AG09319 (cell line): ENCODE measurements at regions not wholly inside any gene's neighbourhood (a gene's known extent, or its start where the extent isn't known, plus 50 kb on each side); places are given as distances from the start of the nearest gene placed in this dataset.

ENCODE experiments used
- DNase-seq: peaks from one replicate; pipeline ENCODE4 v3.0.0-alpha.2; 2010; ENCODE audit warnings: low read depth; ENCODE audit errors: extremely low read depth
- CTCF ChIP-seq: IDR thresholded peaks from 2 replicates; pipeline ENCODE4 v1.5.1; 2011; ENCODE audit warnings: low read depth, mild to moderate bottlenecking, inconsistent platforms, low read length, moderate library complexity

GRCh38 chr12:14111230-14111865 is 129.9 kb upstream of the GRIN2B start:
- no peak for DNase-seq
- no peak for TF ChIP-seq CTCF

GRCh38 chr12:14113031-14113430 is 131.6 kb upstream of the GRIN2B start:
- TF ChIP-seq CTCF, result no peak
- DNase-seq, result no peak

- no peak for TF ChIP-seq CTCF
- no peak for DNase-seq
These were observed 145.3 kb upstream of the GRIN2B start for GRCh38 chr12:14126692-14127091.

GRCh38 chr12:14129611-14130195 is 148.3 kb upstream of the GRIN2B start:
- DNase-seq, result no peak
- TF ChIP-seq CTCF, result no peak

- TF ChIP-seq CTCF, result no peak
- DNase-seq, result no peak
These were observed 154.6 kb upstream of the GRIN2B start for GRCh38 chr12:14135996-14136395.

- TF ChIP-seq CTCF, result no peak
- no peak for DNase-seq
These were observed 157.1 kb upstream of the GRIN2B start for GRCh38 chr12:14138495-14138894.

GRCh38 chr12:14148489-14149270 is 167.3 kb upstream of the GRIN2B start:
- DNase-seq, result no peak

More at GRCh38 chr12:14148489-14149270, 167.3 kb upstream of the GRIN2B start:
- TF ChIP-seq CTCF, result no peak
